ENCODE measurements at regions not wholly inside any gene's neighbourhood (a gene's known extent, or its start where the extent isn't known, plus 50 kb on each side); places are given as distances from the start of the nearest gene placed in this dataset.

- H3K27ac ChIP-seq, result no peak overlapping the region
- H3K27me3 ChIP-seq, result no peaks in the 10 kb centered on the region
- TF ChIP-seq CTCF (IDR thresholded peaks at IDR 0.05) (no peak), POLR2A (IDR thresholded peaks at IDR 0.05) (no peak), POLR2AphosphoS5 (IDR thresholded peaks at IDR 0.05) (no peak)
- no peak overlapping the region for H3K4me3 ChIP-seq
- intact Hi-C loops (cut with DNase I; ENCODE audit: low total_unique reads), result no loop called here
- no peaks in the 10 kb centered on the region for H3K9me3 ChIP-seq
- no peak for DNase-seq (ENCODE audit: low spot score in 2 of 2)
- H3K4me1 ChIP-seq, result no peaks in the 10 kb centered on the region
- H3K36me3 ChIP-seq, result no peaks in the 10 kb centered on the region
Measured at GRCh38 chr11:97937501-97937900, 1083.2 kb upstream of the CNTN5 start.

DNA sequence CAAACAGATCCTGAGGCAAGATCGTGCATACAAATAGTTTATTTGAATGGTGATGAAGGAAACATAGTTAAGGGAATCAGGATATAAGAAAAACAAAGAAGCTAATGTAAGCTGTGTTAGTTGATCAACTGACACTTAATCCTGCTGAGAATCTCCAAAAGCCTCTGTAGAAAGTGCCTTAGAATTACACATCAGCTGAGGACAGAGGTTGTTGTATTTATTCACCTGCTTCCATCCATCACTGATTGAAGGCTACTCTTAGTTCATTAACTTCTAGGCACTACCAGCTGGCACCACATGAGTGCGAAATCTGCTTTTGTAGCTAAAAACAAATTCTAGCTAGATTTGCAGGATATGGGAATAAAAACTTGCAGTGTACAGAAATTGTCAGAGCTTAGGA, 1082.0 kb upstream of the CNTN5 start:
- no peak for DNase-seq (ENCODE audit: low spot score in 2 of 2)

GRCh38 chr11:97943493-97943892, 1077.3 kb upstream of the CNTN5 start:
- Histone ChIP-seq H3K9me3 (no peaks in the 10 kb centered on the region), H3K27me3 (no peaks in the 10 kb centered on the region), H3K4me1 (no peaks in the 10 kb centered on the region), H3K36me3 (no peaks in the 10 kb centered on the region), H3K27ac (no peak overlapping the region), H3K4me3 (no peak overlapping the region)
- DNase-seq (ENCODE audit: low spot score in 2 of 2), result no peak
- intact Hi-C loops (cut with DNase I; ENCODE audit: low total_unique reads), result no loop called here
- TF ChIP-seq POLR2AphosphoS5 (IDR thresholded peaks at IDR 0.05), result no peak

More for the DNA sequence above, 1082.0 kb upstream of the CNTN5 start:
- Histone ChIP-seq H3K4me1 (no peaks in the 10 kb centered on the region), H3K4me3 (no peak overlapping the region), H3K36me3 (no peaks in the 10 kb centered on the region), H3K27me3 (no peaks in the 10 kb centered on the region), H3K27ac (no peak overlapping the region), H3K9me3 (no peaks in the 10 kb centered on the region)
- TF ChIP-seq POLR2A (IDR thresholded peaks at IDR 0.05) (no peak), CTCF (IDR thresholded peaks at IDR 0.05) (no peak), POLR2AphosphoS5 (IDR thresholded peaks at IDR 0.05) (no peak)
- intact Hi-C loops (cut with DNase I; ENCODE audit: low total_unique reads), result no loop called here

DNA sequence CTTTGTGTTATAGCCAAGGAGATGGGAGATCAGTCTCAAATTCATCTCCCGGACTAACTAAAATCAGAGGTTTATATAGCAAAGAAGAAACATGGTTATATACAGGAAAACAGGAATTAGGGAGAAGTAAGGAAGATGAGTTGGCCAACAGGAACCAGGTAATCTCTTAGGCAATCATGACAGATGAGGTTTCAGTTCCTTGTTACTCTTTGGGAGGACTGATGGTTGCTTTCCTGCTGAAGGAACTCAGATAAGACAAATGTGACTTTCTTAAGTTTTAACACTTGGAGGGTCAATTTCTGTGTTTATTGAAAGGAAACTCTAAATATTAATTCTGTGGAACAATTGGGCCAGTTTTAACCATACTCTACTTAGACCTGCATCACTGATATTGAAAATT, 1072.0 kb upstream of the CNTN5 start:
- intact Hi-C loops (cut with DNase I; ENCODE audit: low total_unique reads), result no loop called here

DNA sequence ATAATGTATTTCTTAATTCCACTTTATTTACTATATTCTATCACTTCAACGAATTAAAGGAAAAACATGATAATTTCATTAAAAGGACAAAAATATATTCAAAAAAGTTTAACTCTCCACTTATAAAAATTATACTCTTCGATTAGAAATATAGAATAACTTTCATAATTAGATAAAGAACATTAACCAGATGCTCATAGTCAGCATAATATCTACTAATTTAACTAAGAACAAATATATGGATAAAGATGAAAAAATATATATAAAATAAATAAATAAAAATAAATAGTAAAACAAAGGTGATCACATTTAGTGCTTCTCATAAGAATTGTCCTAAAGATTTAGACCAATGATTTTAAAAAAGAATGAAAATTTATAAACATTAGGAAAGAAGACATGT, 1065.2 kb upstream of the CNTN5 start:
- no peaks in the 10 kb centered on the region for H3K36me3 ChIP-seq
- H3K27me3 ChIP-seq, result no peaks in the 10 kb centered on the region
- intact Hi-C loops (cut with DNase I; ENCODE audit: low total_unique reads), result no loop called here
- no peak overlapping the region for H3K27ac ChIP-seq
- TF ChIP-seq POLR2A (IDR thresholded peaks at IDR 0.05) (no peak), POLR2AphosphoS5 (IDR thresholded peaks at IDR 0.05) (no peak), CTCF (IDR thresholded peaks at IDR 0.05) (no peak)
- no peaks in the 10 kb centered on the region for H3K4me1 ChIP-seq
- no peak for DNase-seq (ENCODE audit: low spot score in 2 of 2)
- peaks cover 0 to 8% of the 10 kb centered on the region in 2 donors for H3K9me3 ChIP-seq
- H3K4me3 ChIP-seq, result no peak overlapping the region

More for the DNA sequence above, 1072.0 kb upstream of the CNTN5 start:
- TF ChIP-seq POLR2AphosphoS5 (IDR thresholded peaks at IDR 0.05) (no peak), CTCF (IDR thresholded peaks at IDR 0.05) (no peak), POLR2A (IDR thresholded peaks at IDR 0.05) (no peak)
- H3K27me3 ChIP-seq, result no peaks in the 10 kb centered on the region
- H3K36me3 ChIP-seq, result no peaks in the 10 kb centered on the region
- H3K4me1 ChIP-seq, result no peaks in the 10 kb centered on the region
- DNase-seq (ENCODE audit: low spot score in 2 of 2), result no peak
- peaks cover 0 to 9% of the 10 kb centered on the region in 2 donors for H3K9me3 ChIP-seq
- no peak overlapping the region for H3K4me3 ChIP-seq
- H3K27ac ChIP-seq, result no peak overlapping the region

DNA sequence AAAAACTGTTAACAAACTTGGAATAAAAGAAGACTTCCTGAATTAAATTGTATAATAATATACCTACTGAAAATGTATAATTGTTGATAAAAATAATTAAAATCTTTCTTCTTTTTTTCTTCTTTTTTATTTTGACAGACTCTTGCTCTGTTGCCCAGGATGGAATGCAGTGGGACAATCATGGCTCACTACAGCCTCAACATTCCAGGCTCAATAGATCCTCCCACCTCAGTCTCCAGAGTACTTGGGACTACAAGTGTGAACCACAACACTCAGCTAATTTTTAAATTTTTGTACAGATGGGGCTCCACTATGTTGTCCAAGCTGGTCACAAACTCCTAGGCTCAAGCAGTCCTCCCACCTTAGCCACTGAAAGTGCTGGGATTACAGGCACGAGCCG, 1063.8 kb upstream of the CNTN5 start:
- H3K27ac ChIP-seq, result no peak overlapping the region
- no peaks in the 10 kb centered on the region for H3K9me3 ChIP-seq
- TF ChIP-seq CTCF (IDR thresholded peaks at IDR 0.05) (no peak), POLR2AphosphoS5 (IDR thresholded peaks at IDR 0.05) (no peak), POLR2A (IDR thresholded peaks at IDR 0.05) (no peak)
- no peak for DNase-seq (ENCODE audit: low spot score in 2 of 2)
- H3K4me1 ChIP-seq, result no peaks in the 10 kb centered on the region
- H3K4me3 ChIP-seq, result no peak overlapping the region
- H3K27me3 ChIP-seq, result no peaks in the 10 kb centered on the region
- no peaks in the 10 kb centered on the region for H3K36me3 ChIP-seq
- intact Hi-C loops (cut with DNase I; ENCODE audit: low total_unique reads), result no loop called here

Measured in breast epithelium (tissue), 4 donors.